ENCODE measurements at regions not wholly inside any gene's neighbourhood (a gene's known extent, or its start where the extent isn't known, plus 50 kb on each side); places are given as distances from the start of the nearest gene placed in this dataset.

GRCh38 chr2:145753966-145754365 lies 1234.0 kb upstream of the ZEB2 start:
- ChIA-PET POLR2A (no interaction called here), CTCF (interaction anchor here (2.8 kb wide), 1 partner anchor 11 kb away, joined by 22 read pairs; no protein-coding TSS in a partner anchor)
- no peak for DNase-seq (ENCODE audit: extremely low spot score)
- TF ChIP-seq CTCF (IDR thresholded peaks at IDR 0.05; ENCODE audit: control extremely low read depth, extremely low read depth, low read depth, missing control alignments): no peak

- no peak for DNase-seq (ENCODE audit: extremely low spot score)
- CTCF ChIA-PET: interaction anchor here (0.6 to 2.8 kb wide), 26 partner anchors 8 to 1914 kb away, joined by 3 to 22 read pairs (median 4); no protein-coding TSS in a partner anchor
- POLR2A ChIA-PET: no interaction called here
- no peak for TF ChIP-seq CTCF (IDR thresholded peaks at IDR 0.05; ENCODE audit: control extremely low read depth, extremely low read depth, low read depth, missing control alignments)
These were observed 1233.2 kb upstream of the ZEB2 start for GRCh38 chr2:145753041-145753608.

- peak; percentile 66 for TF ChIP-seq CTCF (IDR thresholded peaks at IDR 0.05; ENCODE audit: control extremely low read depth, extremely low read depth, low read depth, missing control alignments)
- ChIA-PET CTCF (interaction anchor here (0.5 to 2.8 kb wide), 28 partner anchors 8 to 1913 kb away, joined by 3 to 22 read pairs (median 3); no protein-coding TSS in a partner anchor), POLR2A (no interaction called here)
- peak; percentile 14 for DNase-seq (ENCODE audit: extremely low spot score)
These were observed 1232.3 kb upstream of the ZEB2 start for GRCh38 chr2:145752091-145752806.

- no peak for TF ChIP-seq CTCF (IDR thresholded peaks at IDR 0.05; ENCODE audit: control extremely low read depth, extremely low read depth, low read depth, missing control alignments)
- DNase-seq (ENCODE audit: extremely low spot score): peak; percentile 24
- POLR2A ChIA-PET: no interaction called here
- CTCF ChIA-PET: interaction anchor here (0.7 to 1.0 kb wide), 3 partner anchors 10 to 31 kb away, joined by 3 read pairs; no protein-coding TSS in a partner anchor
These were observed 1231.7 kb upstream of the ZEB2 start for GRCh38 chr2:145751629-145752028.

- no peak for DNase-seq (ENCODE audit: extremely low spot score)
- POLR2A ChIA-PET: no interaction called here
- CTCF ChIA-PET: interaction anchor here (0.7 to 1.0 kb wide), 3 partner anchors 10 to 31 kb away, joined by 3 read pairs; no protein-coding TSS in a partner anchor
These were observed 1231.2 kb upstream of the ZEB2 start for GRCh38 chr2:145751155-145751554.

GRCh38 chr2:145750612-145751011 lies 1230.7 kb upstream of the ZEB2 start:
- CTCF ChIA-PET: interaction anchor here (1.0 kb wide), 1 partner anchor 30 kb away, joined by 3 read pairs; no protein-coding TSS in a partner anchor
- no peak for TF ChIP-seq CTCF (IDR thresholded peaks at IDR 0.05; ENCODE audit: control extremely low read depth, extremely low read depth, low read depth, missing control alignments)
- DNase-seq (ENCODE audit: extremely low spot score): no peak
- POLR2A ChIA-PET: no interaction called here

More at GRCh38 chr2:145751155-145751554, 1231.2 kb upstream of the ZEB2 start:
- no peak for TF ChIP-seq CTCF (IDR thresholded peaks at IDR 0.05; ENCODE audit: control extremely low read depth, extremely low read depth, low read depth, missing control alignments)
